WTC11 (cell line): ENCODE measurements at regions not wholly inside any gene's neighbourhood (a gene's known extent, or its start where the extent isn't known, plus 50 kb on each side); places are given as distances from the start of the nearest gene placed in this dataset.

Source experiments
- ATAC-seq: fragments of 200-7000 bp; cut with Tn5 transposase; 2 replicates; pipeline ENCODE4 v1.10.0; 2021; ENCODE audit warnings: mild to moderate bottlenecking, moderate library complexity
- CTCF ChIA-PET: fragments of 300-600 bp; sonication (Branson Sonifier 250); formaldehyde crosslinking; loops from one replicate; lab custom pipeline; 2021; ENCODE audit warnings: antibody characterized with exemption; lab: Charles Lee
- POLR2A ChIA-PET: fragments of 350-600 bp; sonication (Branson Sonifier 250); formaldehyde crosslinking; loops from one replicate; lab custom pipeline; 2021; ENCODE audit warnings: antibody characterized with exemption; lab: Charles Lee
- DNase-seq: peaks from one replicate; pipeline ENCODE4 v3.0.0; 2021; ENCODE audit warnings: low spot score
- H3K27ac Mint-ChIP-seq: 2 replicates; pipeline ENCODE4 v1.8.0; 2021; ENCODE audit warnings: mixed read lengths
- H3K27me3 Mint-ChIP-seq: 2 replicates; pipeline ENCODE4 v1.8.0; 2021; ENCODE audit warnings: low read depth, mild to moderate bottlenecking, moderate library complexity, mixed read lengths
- H3K36me3 Mint-ChIP-seq: 2 replicates; pipeline ENCODE4 v1.8.0; 2021; ENCODE audit warnings: mixed read lengths
- H3K4me1 Mint-ChIP-seq: 2 replicates; pipeline ENCODE4 v1.8.0; 2022; ENCODE audit warnings: mixed read lengths
- H3K4me3 Mint-ChIP-seq: 2 replicates; pipeline ENCODE4 v1.8.0; 2021; ENCODE audit warnings: mild to moderate bottlenecking, moderate library complexity, mixed read lengths
- H3K9me3 Mint-ChIP-seq: 2 replicates; pipeline ENCODE4 v1.8.0; 2021; ENCODE audit warnings: mixed read lengths
- ATF1 ChIP-seq: sonication (generic); formaldehyde crosslinking; IDR thresholded peaks from 2 replicates; pipeline ENCODE4 v1.8.1; 2023; ENCODE audit warnings: mild to moderate bottlenecking, moderate library complexity, missing genetic modification reagents
- ATF6 ChIP-seq: sonication (generic); formaldehyde crosslinking; IDR thresholded peaks from 2 replicates; pipeline ENCODE4 v1.8.1; 2023; ENCODE audit warnings: mild to moderate bottlenecking, missing genetic modification reagents
- E2F1 ChIP-seq: sonication (generic); formaldehyde crosslinking; IDR thresholded peaks from 2 replicates; pipeline ENCODE4 v1.8.0; 2022; ENCODE audit warnings: mild to moderate bottlenecking, missing genetic modification reagents
- ERG ChIP-seq: fragments of 250-450 bp; sonication (Bioruptor Pico); IDR thresholded peaks from 2 replicates; pipeline ENCODE4 v1.8.0; 2021; ENCODE audit warnings: mild to moderate bottlenecking
- ESRRA ChIP-seq: sonication (generic); formaldehyde crosslinking; IDR thresholded peaks from 2 replicates; pipeline ENCODE4 v1.8.1; 2022; ENCODE audit warnings: mild to moderate bottlenecking, missing genetic modification reagents, borderline replicate concordance
- FOXJ3 ChIP-seq: sonication (generic); formaldehyde crosslinking; IDR thresholded peaks from 2 replicates; pipeline ENCODE4 v1.9.0; 2021; ENCODE audit warnings: missing genetic modification reagents, mild to moderate bottlenecking, borderline replicate concordance
- GTF2I ChIP-seq: fragments of 250-450 bp; sonication (Bioruptor Pico); conservative IDR thresholded peaks from 2 replicates; pipeline ENCODE4 v1.4.0; 2021; ENCODE audit warnings: mild to moderate bottlenecking
- HMGA2 ChIP-seq: fragments of 250-450 bp; sonication (Bioruptor Pico); IDR thresholded peaks from 2 replicates; pipeline ENCODE4 v1.4.0; 2021; ENCODE audit warnings: mild to moderate bottlenecking, moderate library complexity
- JAZF1 ChIP-seq: fragments of 250-450 bp; sonication (Bioruptor Pico); IDR thresholded peaks from 2 replicates; pipeline ENCODE4 v1.9.0; 2021; ENCODE audit warnings: moderate library complexity, mild to moderate bottlenecking, inconsistent platforms
- MAX ChIP-seq: sonication (generic); formaldehyde crosslinking; IDR thresholded peaks from 2 replicates; pipeline ENCODE4 v1.8.0; 2022; ENCODE audit warnings: mild to moderate bottlenecking, missing genetic modification reagents
- NFE2L1 ChIP-seq: sonication (generic); formaldehyde crosslinking; IDR thresholded peaks from 2 replicates; pipeline ENCODE4 v1.8.1; 2023; ENCODE audit warnings: missing genetic modification reagents
- NR2C2 ChIP-seq: sonication (generic); formaldehyde crosslinking; IDR thresholded peaks from 2 replicates; pipeline ENCODE4 v1.8.0; 2022; ENCODE audit warnings: mild to moderate bottlenecking, missing genetic modification reagents
- PREB ChIP-seq: sonication (generic); formaldehyde crosslinking; IDR thresholded peaks from 2 replicates; pipeline ENCODE4 v1.8.1; 2022; ENCODE audit warnings: mild to moderate bottlenecking, missing genetic modification reagents, moderate library complexity, borderline replicate concordance
- STAT6 ChIP-seq: sonication (generic); formaldehyde crosslinking; conservative IDR thresholded peaks from 2 replicates; pipeline ENCODE4 v1.8.1; 2023; ENCODE audit warnings: mild to moderate bottlenecking, low read depth, missing genetic modification reagents, moderate library complexity
- USF2 ChIP-seq: sonication (generic); formaldehyde crosslinking; IDR thresholded peaks from 2 replicates; pipeline ENCODE4 v1.8.1; 2023; ENCODE audit warnings: mild to moderate bottlenecking, missing genetic modification reagents, moderate library complexity
- ZBTB21 ChIP-seq: sonication (generic); formaldehyde crosslinking; IDR thresholded peaks from 2 replicates; pipeline ENCODE4 v1.8.1; 2023; ENCODE audit warnings: mild to moderate bottlenecking, missing genetic modification reagents, borderline replicate concordance
- ZNF121 ChIP-seq: sonication (generic); formaldehyde crosslinking; IDR thresholded peaks from 2 replicates; pipeline ENCODE4 v1.8.0; 2023; ENCODE audit warnings: missing genetic modification reagents
- ZNF232 ChIP-seq: sonication (generic); formaldehyde crosslinking; IDR thresholded peaks from 2 replicates; pipeline ENCODE4 v1.8.0; 2022; ENCODE audit warnings: mild to moderate bottlenecking, missing genetic modification reagents
- ZNF425 ChIP-seq: fragments of 250-450 bp; sonication (Bioruptor Pico); conservative IDR thresholded peaks from 2 replicates; pipeline ENCODE4 v1.9.0; 2021; ENCODE audit warnings: mild to moderate bottlenecking
- ZSCAN18 ChIP-seq: fragments of 250-450 bp; sonication (Bioruptor Pico); IDR thresholded peaks from 2 replicates; pipeline ENCODE4 v2.1.2; 2022; ENCODE audit warnings: mild to moderate bottlenecking, moderate library complexity

- no peak for TF ChIP-seq GTF2I
- no peak for TF ChIP-seq ZSCAN18 (CRISPR knock-in tag)
Measured at GRCh38 chr18:47669815-47670214, 260.6 kb downstream of the SMAD2 start (continued).

GRCh38 chr18:47658498-47658897 is 272.0 kb downstream of the SMAD2 start:
- Mint-ChIP-seq H3K4me3 (no peak overlapping the region), H3K9me3 (peaks cover 24% of the 10 kb centered on the region), H3K27ac (no peak overlapping the region), H3K4me1 (peaks cover 5% of the 10 kb centered on the region), H3K27me3 (no peaks in the 10 kb centered on the region; the same call in 1 of the 2 replicates), H3K36me3 (peaks cover 13% of the 10 kb centered on the region)
- TF ChIP-seq NR2C2 (CRISPR knock-in tag), result no peak
- no peak for TF ChIP-seq PREB (CRISPR knock-in tag)
- TF ChIP-seq ATF1 (CRISPR knock-in tag), result no peak
- TF ChIP-seq ZBTB21 (CRISPR knock-in tag), result no peak
- TF ChIP-seq ERG (CRISPR knock-in tag), result no peak
- TF ChIP-seq ZNF425 (CRISPR knock-in tag), result no peak
- TF ChIP-seq ZNF232 (CRISPR knock-in tag), result no peak
- no peak for TF ChIP-seq HMGA2 (CRISPR knock-in tag)
- no peak for TF ChIP-seq E2F1
- no peak for TF ChIP-seq STAT6 (CRISPR knock-in tag)
- no peak for TF ChIP-seq NFE2L1 (CRISPR knock-in tag)
- TF ChIP-seq ESRRA (CRISPR knock-in tag), result no peak
- TF ChIP-seq GTF2I, result no peak
- no peak for TF ChIP-seq ATF6 (CRISPR knock-in tag)
- TF ChIP-seq ZNF121 (CRISPR knock-in tag), result no peak
- TF ChIP-seq MAX, result no peak
- TF ChIP-seq USF2 (CRISPR knock-in tag), result no peak
- TF ChIP-seq JAZF1 (CRISPR knock-in tag), result no peak
- TF ChIP-seq FOXJ3, result no peak
- CTCF ChIA-PET, result interaction anchor here (1.2 to 1.8 kb wide), 2 partner anchors 9 to 90 kb away, joined by 3 to 6 read pairs; no protein-coding TSS in a partner anchor
- DNase-seq, result peak; percentile 17
- ATAC-seq, result no peak
- POLR2A ChIA-PET, result no interaction called here
